C4-2B (cell line): ENCODE measurements at regions not wholly inside any gene's neighbourhood (a gene's known extent, or its start where the extent isn't known, plus 50 kb on each side); places are given as distances from the start of the nearest gene placed in this dataset.

Source experiments
- ZFX ChIP-seq: fragments of 450-650 bp; IDR thresholded peaks from 2 replicates; pipeline ENCODE4 v1.6.1; 2017
- TF ChIP-seq, protein P1 (sequence below): fragments of 450-650 bp; conservative IDR thresholded peaks from 2 replicates; pipeline ENCODE4 v1.5.1; 2017; ENCODE audit warnings: mild to moderate bottlenecking

DNA sequence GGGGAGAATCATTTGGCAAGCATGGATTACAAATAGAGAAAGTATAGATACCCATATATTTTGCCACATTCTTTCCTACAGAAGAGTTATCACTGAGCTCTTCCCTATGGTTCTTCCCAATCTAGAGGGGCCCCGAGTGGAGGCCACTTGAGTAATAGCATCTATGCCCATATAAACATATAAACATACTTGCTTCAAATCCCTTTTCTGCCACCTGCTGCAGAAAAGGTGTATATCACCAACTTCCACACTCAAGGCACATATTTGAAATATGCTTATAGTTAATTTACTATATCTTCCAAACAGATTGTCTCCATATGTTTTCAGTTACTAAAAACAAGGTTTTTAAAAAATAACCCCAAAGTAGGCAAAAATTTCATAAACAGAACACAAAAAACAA is 642.8 kb upstream of the DIPK2B start:
- TF ChIP-seq, protein P1, sequence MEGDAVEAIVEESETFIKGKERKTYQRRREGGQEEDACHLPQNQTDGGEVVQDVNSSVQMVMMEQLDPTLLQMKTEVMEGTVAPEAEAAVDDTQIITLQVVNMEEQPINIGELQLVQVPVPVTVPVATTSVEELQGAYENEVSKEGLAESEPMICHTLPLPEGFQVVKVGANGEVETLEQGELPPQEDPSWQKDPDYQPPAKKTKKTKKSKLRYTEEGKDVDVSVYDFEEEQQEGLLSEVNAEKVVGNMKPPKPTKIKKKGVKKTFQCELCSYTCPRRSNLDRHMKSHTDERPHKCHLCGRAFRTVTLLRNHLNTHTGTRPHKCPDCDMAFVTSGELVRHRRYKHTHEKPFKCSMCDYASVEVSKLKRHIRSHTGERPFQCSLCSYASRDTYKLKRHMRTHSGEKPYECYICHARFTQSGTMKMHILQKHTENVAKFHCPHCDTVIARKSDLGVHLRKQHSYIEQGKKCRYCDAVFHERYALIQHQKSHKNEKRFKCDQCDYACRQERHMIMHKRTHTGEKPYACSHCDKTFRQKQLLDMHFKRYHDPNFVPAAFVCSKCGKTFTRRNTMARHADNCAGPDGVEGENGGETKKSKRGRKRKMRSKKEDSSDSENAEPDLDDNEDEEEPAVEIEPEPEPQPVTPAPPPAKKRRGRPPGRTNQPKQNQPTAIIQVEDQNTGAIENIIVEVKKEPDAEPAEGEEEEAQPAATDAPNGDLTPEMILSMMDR: peak; percentile 32
- TF ChIP-seq ZFX: no peak
